ENCODE measurements at regions not wholly inside any gene's neighbourhood (a gene's known extent, or its start where the extent isn't known, plus 50 kb on each side); places are given as distances from the start of the nearest gene placed in this dataset.

GRCh38 chr11:29305456-29306232 is 711.2 kb downstream of the KCNA4 start:
- no peak for DNase-seq

DNA sequence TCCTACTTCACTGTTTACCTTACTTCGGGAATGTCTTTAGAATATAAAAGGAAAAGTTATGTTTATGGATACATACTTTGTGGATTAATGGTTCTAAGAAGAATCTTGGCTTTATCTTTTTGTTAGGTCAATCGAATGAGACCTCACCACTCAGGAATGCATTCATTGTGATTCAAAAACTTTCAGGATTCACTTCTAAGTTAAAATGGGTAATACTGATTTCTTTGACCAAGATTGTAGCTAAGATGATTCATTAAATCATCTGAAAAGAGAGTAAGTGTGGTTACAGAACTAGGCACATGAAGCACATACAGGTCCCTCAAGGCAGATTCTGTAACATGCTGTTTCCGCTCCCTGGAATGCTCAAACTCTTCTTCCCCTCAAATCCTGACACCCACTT is 716.4 kb downstream of the KCNA4 start:
- no peak for DNase-seq

DNA sequence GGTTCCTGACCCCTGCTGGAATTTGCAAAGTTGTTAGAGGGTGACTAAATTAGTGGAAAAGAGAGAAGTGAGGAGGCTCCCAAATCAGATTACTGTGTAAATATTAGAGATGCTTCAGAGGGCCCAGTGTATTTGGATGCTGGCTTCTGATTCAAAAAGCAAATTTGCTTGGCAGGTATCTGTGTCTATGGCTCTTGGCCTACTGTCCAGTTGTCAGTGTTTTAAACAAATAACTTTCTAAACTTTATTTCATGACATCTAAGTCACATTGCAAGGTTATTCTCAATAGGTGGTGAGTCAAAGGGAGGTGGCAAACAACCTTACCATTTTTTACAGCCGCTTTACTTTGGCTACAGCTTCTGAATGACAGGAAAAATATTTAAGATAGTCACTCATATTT is 720.1 kb downstream of the KCNA4 start:
- no peak for DNase-seq

- DNase-seq = no peak
Observed at GRCh38 chr11:29293825-29294224, 723.0 kb downstream of the KCNA4 start.

DNA sequence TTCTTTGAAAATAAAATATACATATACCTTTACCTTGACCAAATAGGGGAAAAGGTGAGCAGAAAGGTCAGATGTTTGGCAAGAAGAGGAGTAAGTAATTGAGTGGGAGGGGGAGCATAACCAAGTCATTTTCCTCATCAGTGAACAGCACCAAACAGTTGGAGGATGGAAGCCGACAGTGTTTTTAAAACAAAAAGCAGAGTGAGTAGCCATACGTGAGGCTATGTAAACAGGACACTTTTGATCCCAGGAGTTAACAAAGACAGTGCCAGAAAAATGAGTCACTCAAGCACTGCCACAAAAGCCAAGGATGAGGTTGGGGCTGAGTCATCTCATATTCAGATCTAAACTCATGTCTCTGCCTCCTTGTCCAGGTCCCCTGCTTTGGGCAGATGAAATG is 734.7 kb downstream of the KCNA4 start:
- DNase-seq = no peak

GRCh38 chr11:29281271-29281777 is 735.5 kb downstream of the KCNA4 start:
- DNase-seq = no peak

DNA sequence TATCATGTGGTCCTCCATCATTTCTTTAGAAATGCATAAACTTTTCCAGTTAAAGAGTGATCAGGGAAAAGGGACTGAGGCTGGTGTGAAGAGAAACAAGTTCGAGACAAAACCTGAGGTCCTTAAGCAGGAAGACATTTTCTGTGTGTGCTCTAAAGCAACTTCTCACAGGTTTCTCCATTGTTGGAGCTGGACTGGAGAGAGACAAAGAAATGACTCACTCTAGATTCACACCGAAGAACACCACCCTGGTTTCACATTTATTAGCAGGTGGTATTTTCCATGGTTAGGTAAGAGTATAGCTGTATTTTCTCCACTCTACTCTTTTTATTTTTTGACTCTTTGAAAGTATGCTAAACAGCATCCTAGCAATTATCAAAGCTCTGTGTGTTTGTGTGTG is 736.4 kb downstream of the KCNA4 start:
- no peak for DNase-seq

DNA sequence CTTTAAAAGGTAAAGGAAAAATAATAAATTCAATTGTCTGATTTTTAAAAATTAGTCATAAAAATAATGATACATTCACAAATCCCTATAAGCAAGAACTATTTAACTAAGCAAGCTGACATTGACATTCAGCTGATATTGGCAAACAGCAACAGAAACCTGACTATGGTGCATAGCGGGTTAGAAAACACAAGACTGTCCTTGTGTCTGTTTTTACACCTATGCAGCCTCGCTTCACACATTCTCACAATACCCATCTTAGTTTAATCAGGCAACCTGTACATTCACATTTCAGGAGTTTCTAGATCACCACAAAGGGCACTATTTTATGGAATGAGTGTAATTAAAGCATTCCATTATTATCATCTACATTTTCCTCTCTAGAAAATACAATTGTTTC is 737.1 kb downstream of the KCNA4 start:
- DNase-seq = no peak

DNA sequence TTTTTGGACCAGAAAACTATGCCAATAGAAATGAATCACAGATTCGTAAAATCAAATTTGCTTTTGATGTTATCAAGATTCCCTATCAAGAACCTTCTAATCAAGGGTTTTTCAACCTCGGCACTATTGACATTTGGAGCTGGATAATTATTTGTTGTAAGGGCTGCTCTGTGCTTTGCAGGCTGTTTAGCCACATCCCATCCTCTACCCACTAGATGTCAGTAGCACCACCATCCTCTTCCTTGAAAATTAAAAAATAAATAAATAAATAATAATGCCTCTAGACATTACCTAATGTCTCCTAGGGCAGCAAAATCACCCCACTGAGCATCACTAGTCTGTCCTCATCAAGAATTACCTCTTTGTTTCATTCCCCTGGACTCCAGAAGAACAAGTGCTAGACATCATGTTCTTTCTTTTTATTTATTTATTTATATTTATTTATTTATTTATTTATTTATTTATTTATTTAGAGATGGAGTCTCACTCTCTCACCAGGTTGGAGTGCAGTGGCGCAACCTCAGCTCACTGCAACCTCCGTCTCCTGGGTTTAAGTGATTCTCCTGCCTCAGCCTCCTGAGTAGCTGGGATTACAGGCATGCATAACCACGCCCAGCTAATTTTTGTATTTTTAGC is 744.7 kb downstream of the KCNA4 start:
- no peak for DNase-seq

GRCh38 chr11:29271616-29272015 is 745.2 kb downstream of the KCNA4 start:
- DNase-seq = no peak

GRCh38 chr11:29268733-29269132 is 748.1 kb downstream of the KCNA4 start:
- no peak for DNase-seq

GRCh38 chr11:29265792-29266191 is 751.0 kb downstream of the KCNA4 start:
- DNase-seq = no peak

- no peak for DNase-seq
Observed at GRCh38 chr11:29265381-29265780, 751.4 kb downstream of the KCNA4 start.

GRCh38 chr11:29263971-29264682 is 752.7 kb downstream of the KCNA4 start:
- no peak for DNase-seq

DNA sequence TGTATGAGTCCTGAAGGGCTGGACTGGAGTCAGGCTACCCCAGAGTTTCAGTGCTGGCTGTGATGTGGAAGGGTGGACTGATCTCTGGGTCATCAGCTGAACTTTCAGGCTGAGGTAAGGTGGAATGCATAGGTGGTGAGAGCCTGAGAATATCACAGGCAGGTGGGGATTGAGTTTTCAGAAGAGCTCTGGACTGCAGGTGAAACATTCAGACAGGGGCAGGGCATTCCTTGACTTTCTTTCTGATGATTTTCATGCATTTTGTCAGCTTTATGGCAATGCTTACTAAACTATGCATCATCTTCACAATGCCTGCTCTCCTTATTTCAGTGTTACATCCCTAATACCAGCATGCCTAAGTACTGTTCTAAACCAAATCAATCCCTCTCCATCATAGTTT is 755.0 kb downstream of the KCNA4 start:
- no peak for DNase-seq

DNA sequence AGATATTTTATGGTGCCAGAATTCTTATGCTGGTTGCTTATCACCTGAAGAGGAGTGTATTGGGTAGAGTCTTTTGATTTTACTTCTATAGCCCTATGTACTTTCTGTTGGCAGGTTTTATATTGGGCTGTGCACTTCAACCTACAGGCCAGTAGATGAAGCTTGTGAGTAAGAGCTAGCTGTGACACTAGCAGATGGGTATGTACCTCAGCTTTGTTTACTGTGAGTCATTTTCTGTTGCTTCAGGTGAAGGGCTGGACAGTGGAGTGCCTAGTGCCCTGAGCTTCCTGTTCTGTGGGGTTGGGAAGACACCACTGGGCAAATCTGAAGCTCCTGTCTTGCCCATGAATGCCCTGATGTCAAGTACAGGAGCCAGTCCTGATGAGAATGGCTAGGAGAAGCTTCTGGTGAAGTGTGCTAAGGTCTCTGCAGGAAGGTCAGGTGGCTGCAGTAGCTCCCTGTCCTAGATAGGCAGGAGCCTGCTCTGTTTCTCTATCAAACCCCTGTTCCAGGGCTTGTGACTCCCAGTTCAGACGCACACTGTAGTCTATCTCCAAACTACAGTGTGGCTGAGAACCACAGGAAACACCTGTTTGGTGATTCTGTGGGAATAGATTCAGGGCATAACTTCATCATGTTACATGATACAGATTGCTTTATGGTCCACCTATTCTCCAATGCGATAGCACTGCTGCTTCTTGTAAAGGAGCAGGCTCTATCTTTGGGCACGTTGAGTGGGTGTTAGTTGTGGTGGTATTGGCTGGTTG is 755.7 kb downstream of the KCNA4 start:
- no peak for DNase-seq

DNA sequence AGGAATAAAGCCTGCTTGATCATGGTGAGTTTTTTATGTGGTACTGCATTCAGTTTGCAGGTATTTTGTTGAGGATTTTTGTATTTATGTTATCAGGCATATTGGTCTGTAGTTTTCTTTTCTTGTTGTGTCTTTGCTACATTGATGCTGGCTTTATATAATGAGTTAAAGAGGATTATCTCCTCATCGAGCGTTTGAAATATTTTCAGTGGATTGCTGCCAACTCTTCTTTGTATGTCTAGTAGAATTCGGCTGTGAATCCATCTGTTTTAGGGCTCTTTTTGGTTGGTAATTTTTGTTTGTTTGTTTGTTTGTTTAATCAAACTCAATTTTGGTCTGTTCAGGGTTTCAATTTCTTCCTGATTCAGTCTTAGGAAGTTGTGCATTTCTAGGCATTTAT is 758.4 kb downstream of the KCNA4 start:
- no peak for DNase-seq

GRCh38 chr11:29256580-29256979 is 760.2 kb downstream of the KCNA4 start:
- DNase-seq = no peak

DNA sequence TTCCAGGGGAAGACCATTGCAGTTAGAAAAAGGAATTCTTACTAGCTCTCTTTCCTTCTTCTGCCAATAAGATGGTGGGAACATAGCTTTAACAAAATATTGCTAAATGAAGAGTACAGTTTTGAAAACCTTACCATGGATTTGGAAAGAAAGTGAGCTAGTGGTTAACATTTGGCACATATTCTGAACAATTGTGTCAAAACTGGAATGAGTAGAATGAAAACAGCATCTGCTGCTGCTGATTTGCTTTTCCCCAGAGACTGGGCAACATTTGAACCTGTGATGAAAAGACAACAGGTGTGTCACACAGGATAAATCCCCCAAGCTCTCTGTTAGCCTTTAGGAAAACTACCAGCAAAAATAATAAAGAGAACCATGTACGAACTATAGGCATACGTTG is 761.4 kb downstream of the KCNA4 start:
- no peak for DNase-seq

DNA sequence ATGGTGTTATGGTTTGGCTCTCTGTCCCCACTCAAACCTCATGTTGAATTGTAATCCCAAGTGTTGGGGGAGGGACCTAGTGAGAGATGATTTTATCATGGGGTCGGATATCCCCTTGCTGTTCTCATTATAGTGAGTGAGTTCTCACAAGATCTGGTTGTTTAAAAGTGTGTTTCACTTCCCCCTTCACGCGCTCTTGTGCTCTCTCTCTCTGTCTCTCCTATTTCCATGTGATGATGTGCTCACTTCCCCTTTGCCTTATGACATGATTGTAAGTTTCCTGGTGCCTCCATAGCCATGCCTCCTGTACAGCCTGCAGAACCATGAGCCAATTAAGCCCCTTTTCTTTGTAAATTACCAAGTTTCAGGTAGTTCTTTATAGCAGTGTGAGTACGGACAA is 765.1 kb downstream of the KCNA4 start:
- no peak for DNase-seq

GRCh38 chr11:29249713-29250112 is 767.1 kb downstream of the KCNA4 start:
- no peak for DNase-seq

DNA sequence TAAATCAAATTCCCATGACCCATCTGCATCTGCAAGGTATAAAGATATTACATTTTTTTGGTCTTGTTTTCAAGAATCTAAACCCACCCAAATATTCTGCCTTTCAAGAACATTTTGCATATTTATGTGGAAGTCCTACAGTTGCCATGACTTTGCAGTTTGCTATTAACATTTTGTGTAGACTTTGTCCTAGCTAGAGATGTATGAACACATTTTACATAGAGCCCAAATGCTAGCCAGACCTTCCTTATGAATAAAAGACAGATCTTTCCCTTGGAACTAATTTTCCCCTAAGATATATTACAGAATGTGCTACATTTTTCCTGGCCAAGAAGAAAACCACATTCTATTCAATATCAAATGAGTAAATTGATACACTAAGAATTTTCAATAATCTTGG is 772.5 kb downstream of the KCNA4 start:
- DNase-seq = no peak

- DNase-seq = no peak
Observed at GRCh38 chr11:29243616-29244015, 773.2 kb downstream of the KCNA4 start.

All from femur (tissue), 1 donor.